Endothelial cell of umbilical vein (primary cell): ENCODE measurements at regions not wholly inside any gene's neighbourhood (a gene's known extent, or its start where the extent isn't known, plus 50 kb on each side); places are given as distances from the start of the nearest gene placed in this dataset.
"Not testable (repeated sequence)": the region's sequence is repeated elsewhere in the genome, so short reads cannot be mapped to it uniquely, and the experiment has no call there.

ENCODE experiments used
- BruUV-seq: library from RNA; stranded (reverse); fragments of 400-500 nt; replicated peaks from 2 replicates; lab custom pipeline; 2021; lab: Mats Ljungman, UMichigan
- CTCF ChIA-PET: fragments of 300-600, 350-600 bp; sonication (Branson Sonifier 250); formaldehyde crosslinking; loops from one replicate; lab custom pipeline; 2021; ENCODE audit warnings: antibody characterized with exemption, inconsistent platforms; lab: Charles Lee
- POLR2A ChIA-PET: fragments of 300-600, 350-600 bp; sonication (Branson Sonifier 250); formaldehyde crosslinking; loops from one replicate; lab custom pipeline; 2021; ENCODE audit warnings: antibody characterized with exemption, inconsistent platforms; lab: Charles Lee
- DNase-seq: peaks from one replicate; pipeline ENCODE4 v3.0.0-alpha.2; 2011; ENCODE audit warnings: low read depth, low spot score
- FAIRE-seq: peaks from 2 replicates; lab custom pipeline; 2011; peaks lifted over from hg19 to GRCh38; lab: Jason Lieb, UNC
- H2AFZ ChIP-seq: 2 replicates; pipeline ENCODE4 v1.6.0; 2012; ENCODE audit warnings: low read depth, low read length, control low read depth, inconsistent platforms
- H3K27ac ChIP-seq: 2 replicates; pipeline ENCODE4 v1.5.1; 2011; ENCODE audit warnings: low read depth, mild to moderate bottlenecking, control low read depth, low read length, moderate library complexity; ENCODE audit not compliant: insufficient read depth
- H3K27me3 ChIP-seq, 2 experiments: 2 replicates each; pipeline versions ENCODE4 v1.6.0 to v1.6.1; 2011; ENCODE audit warnings: low read length in 2 of 2, mixed read lengths in 1 of 2; ENCODE audit not compliant: control insufficient read depth in 2 of 2, insufficient read depth in 2 of 2
- H3K36me3 ChIP-seq, 2 experiments: 2 replicates in 1 of 2; 3 replicates in 1 of 2; pipeline ENCODE4 v1.5.1; 2011; ENCODE audit warnings: low read length in 2 of 2, mild to moderate bottlenecking in 1 of 2, moderate library complexity in 1 of 2; ENCODE audit not compliant: control insufficient read depth in 2 of 2, insufficient read depth in 2 of 2; ENCODE audit errors: extremely low read depth in 1 of 2
- H3K4me1 ChIP-seq: 3 replicates; pipeline ENCODE4 v1.5.1; 2011; ENCODE audit warnings: mild to moderate bottlenecking, low read length; ENCODE audit not compliant: control insufficient read depth, insufficient read depth; ENCODE audit errors: extremely low read depth
- H3K4me2 ChIP-seq: 2 replicates; pipeline ENCODE4 v1.6.1; 2011; ENCODE audit warnings: low read length, control low read depth, mixed read lengths; ENCODE audit not compliant: insufficient read depth
- H3K4me3 ChIP-seq, 3 experiments: fragments of 200-600 bp in 1 of 3; sonication (generic), shearing (Covaris generic) in 1 of 3; replicated peaks in 1 of 3; 2 replicates each; pipeline ENCODE4 v1.5.1; 2011 to 2016; ENCODE audit warnings: control low read depth in 3 of 3, low read length in 3 of 3, mild to moderate bottlenecking in 2 of 3, inconsistent platforms in 1 of 3, low read depth in 1 of 3, moderate library complexity in 1 of 3; ENCODE audit not compliant: insufficient read depth in 1 of 3
- H3K79me2 ChIP-seq: 2 replicates; pipeline ENCODE4 v1.6.0; 2012; ENCODE audit warnings: low read length, inconsistent platforms; ENCODE audit not compliant: control insufficient read depth, insufficient read depth
- H3K9ac ChIP-seq: replicated peaks from 2 replicates; pipeline ENCODE3; 2011; ENCODE audit warnings: low read length, control low read depth; ENCODE audit not compliant: insufficient read depth; ENCODE audit errors: extremely low read depth
- H3K9me1 ChIP-seq: replicated peaks from 3 replicates; pipeline ENCODE4 v1.6.0; 2011; ENCODE audit warnings: mild to moderate bottlenecking, low read length; ENCODE audit not compliant: control insufficient read depth, insufficient read depth; ENCODE audit errors: extremely low read depth
- H3K9me3 ChIP-seq: replicated peaks from 2 replicates; pipeline ENCODE4 v1.5.1; 2012; ENCODE audit warnings: low read length, inconsistent platforms; ENCODE audit not compliant: control insufficient read depth, insufficient read depth
- H4K20me1 ChIP-seq: replicated peaks from 2 replicates; pipeline ENCODE3; 2011; ENCODE audit warnings: mild to moderate bottlenecking, low read length; ENCODE audit not compliant: control insufficient read depth, insufficient read depth; ENCODE audit errors: extremely low read depth
- dilution Hi-C: fragments of 300-500 bp; cut with MboI; formaldehyde crosslinking; loops from one replicate; pipeline ENCODE4 v1.15.0; 2019; ENCODE audit warnings: low sequenced_read_pairs; ENCODE audit not compliant: extremely low pct_ligation_motif_present
- intact Hi-C: fragments of 100-400 bp; cut with micrococcal nuclease; formaldehyde crosslinking; loops from one replicate; pipeline ENCODE4 v1.10.0; 2022

DNA sequence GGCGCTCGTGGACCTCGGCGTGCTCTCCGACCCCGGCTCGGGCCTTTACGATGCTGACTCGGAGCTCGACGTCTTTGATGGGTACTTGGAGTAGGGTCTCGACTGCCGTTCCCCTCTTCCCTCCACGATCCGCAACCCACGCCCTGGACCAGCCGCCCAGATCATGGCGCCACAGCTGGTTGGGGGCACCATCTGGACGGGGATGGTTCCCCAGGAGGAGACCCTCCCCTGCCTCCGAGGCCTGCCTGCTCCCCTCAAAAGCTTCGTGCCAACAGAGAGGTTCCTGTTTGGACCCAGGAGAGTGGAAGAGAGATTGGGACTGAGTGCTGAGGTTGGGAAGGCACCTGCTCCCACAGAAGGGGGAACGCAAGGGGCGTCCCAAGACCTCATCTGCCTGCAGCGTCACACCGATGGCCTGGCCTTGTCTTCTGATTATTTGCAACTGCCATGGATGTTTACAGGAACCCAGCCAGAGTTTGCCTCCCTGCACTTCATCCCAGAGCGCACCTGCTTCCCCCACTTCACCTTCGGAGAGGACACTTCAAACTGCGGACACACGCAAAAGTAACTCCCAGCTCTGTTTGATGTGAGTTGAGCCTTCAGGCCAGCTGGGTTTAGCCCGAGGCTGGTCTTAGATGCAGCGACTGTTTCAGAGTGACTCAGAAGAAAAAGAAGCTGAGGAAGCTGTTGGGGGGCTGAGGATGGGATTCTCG, 71.2 kb upstream of the NIPA1 start:
- H4K20me1 ChIP-seq, H3K9me1 ChIP-seq, H2AFZ ChIP-seq, FAIRE-seq, POLR2A ChIA-PET, DNase-seq, dilution Hi-C loops, H3K9me3 ChIP-seq, BruUV-seq, H3K4me2 ChIP-seq, CTCF ChIA-PET, H3K79me2 ChIP-seq, H3K36me3 ChIP-seq, H3K27ac ChIP-seq, intact Hi-C loops, H3K9ac ChIP-seq, H3K4me3 ChIP-seq, H3K4me1 ChIP-seq: not testable (repeated sequence)
- peaks cover 5 to 12% of the 10 kb centered on the region in 2 experiments for H3K27me3 ChIP-seq

DNA sequence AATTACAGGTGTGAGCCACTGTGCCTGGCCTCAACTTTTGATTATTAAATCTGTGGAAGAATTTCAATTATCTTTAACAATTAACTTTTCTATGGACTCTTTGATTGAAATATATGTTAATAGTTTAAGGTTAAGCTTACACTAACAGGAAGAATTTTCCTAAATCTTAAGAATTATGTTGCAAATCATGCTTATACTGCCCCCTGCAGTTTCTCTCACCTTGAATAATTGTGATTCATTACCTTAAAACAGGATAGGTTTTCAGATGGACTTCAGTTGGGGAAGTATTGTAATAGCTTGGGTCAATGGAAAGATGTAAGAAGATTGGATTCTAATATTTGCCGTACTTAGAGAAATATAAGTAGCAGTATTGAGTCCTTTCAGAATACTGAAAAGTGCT, 66.5 kb upstream of the NIPA1 start:
- DNase-seq, H3K9me3 ChIP-seq, H3K9ac ChIP-seq, POLR2A ChIA-PET, dilution Hi-C loops, H3K79me2 ChIP-seq, H4K20me1 ChIP-seq, H3K36me3 ChIP-seq, CTCF ChIA-PET, BruUV-seq, H3K4me2 ChIP-seq, H3K4me3 ChIP-seq, H3K4me1 ChIP-seq, H2AFZ ChIP-seq, intact Hi-C loops, FAIRE-seq, H3K9me1 ChIP-seq, H3K27ac ChIP-seq: not testable (repeated sequence)
- H3K27me3 ChIP-seq = peaks cover 5 to 12% of the 10 kb centered on the region in 2 experiments

DNA sequence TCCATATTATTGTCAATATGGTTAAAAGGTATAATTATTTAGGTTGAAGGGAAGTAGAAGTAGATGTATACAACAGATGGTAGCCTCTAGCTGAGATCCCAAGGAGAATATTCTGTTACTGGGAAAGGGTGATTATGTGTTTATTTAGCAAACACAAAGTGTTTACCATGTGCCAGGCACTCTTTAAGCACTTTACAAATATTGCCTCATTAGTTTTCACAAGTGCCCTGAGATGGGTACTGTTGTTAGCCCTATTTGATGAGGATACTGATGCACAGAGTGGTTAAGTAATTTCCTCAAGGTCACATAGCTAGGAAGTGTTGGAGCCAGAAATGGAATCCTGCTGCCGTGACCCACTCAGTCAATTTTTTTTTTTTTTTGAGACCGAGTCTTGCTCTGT, 60.3 kb upstream of the NIPA1 start:
- POLR2A ChIA-PET, H2AFZ ChIP-seq, H4K20me1 ChIP-seq, intact Hi-C loops, H3K27me3 ChIP-seq, H3K9me1 ChIP-seq, H3K9ac ChIP-seq, H3K27ac ChIP-seq, CTCF ChIA-PET, H3K4me3 ChIP-seq, DNase-seq, BruUV-seq, H3K9me3 ChIP-seq, H3K4me1 ChIP-seq, FAIRE-seq, dilution Hi-C loops, H3K36me3 ChIP-seq, H3K79me2 ChIP-seq, H3K4me2 ChIP-seq: not testable (repeated sequence)

DNA sequence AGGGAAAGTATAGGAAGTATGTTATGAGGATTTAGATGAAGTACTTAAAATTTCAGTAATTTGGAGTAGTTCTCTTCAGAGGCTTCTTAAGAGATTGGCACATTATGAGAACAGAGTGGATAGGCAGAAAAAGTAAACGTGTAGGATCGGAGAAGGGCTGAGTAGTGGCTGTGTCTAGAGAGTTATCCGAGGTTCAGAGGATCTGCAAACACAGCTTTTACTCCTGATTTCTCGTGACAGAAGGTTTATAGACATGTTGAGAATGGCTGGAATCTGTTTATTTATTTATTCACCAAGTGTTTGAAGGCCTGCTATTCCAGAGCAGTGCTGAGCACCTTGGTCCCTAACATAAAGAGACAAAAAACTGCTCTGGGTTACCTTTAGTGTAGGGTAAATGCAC, 51.4 kb upstream of the NIPA1 start:
- BruUV-seq, FAIRE-seq, H3K36me3 ChIP-seq, CTCF ChIA-PET, H3K4me1 ChIP-seq, H3K4me2 ChIP-seq, H2AFZ ChIP-seq, POLR2A ChIA-PET, H4K20me1 ChIP-seq, H3K79me2 ChIP-seq, H3K4me3 ChIP-seq, H3K27me3 ChIP-seq, H3K9me3 ChIP-seq, intact Hi-C loops, H3K9ac ChIP-seq, DNase-seq, H3K27ac ChIP-seq, dilution Hi-C loops, H3K9me1 ChIP-seq: not testable (repeated sequence)
